GM18511 (cell line): ENCODE measurements at regions not wholly inside any gene's neighbourhood (a gene's known extent, or its start where the extent isn't known, plus 50 kb on each side); places are given as distances from the start of the nearest gene placed in this dataset.

ENCODE experiments used
- ATAC-seq: cut with Tn5 transposase; IDR thresholded peaks from one replicate; pipeline ENCODE4 v1.9.1; 2021; ENCODE audit warnings: mild to moderate bottlenecking, moderate library complexity; ENCODE audit not compliant: unreplicated experiment

DNA sequence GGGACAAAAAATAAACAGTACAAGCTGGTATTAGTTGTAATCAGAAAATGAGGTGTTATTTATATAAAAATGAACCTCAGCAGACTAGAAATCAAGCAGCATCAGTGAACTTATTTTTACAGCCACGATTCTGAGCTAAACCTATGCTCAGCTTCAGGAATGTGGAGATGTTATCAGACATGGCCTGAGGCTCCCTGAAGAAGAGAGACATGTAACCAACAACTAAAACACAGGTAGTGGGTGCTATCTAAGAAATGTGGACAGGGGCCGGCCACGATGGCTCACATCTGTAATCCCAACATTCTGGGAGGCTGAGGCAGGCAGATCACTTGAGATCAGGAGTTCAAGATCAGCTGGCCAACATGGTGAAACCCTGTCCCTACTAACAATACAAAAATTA, 534.3 kb downstream of the VRK1 start:
- ATAC-seq, result no peak

GRCh38 chr14:97336179-97336578, 539.0 kb downstream of the VRK1 start:
- ATAC-seq, result no peak

- no peak for ATAC-seq
These were observed 539.6 kb downstream of the VRK1 start for GRCh38 chr14:97336816-97337215.

DNA sequence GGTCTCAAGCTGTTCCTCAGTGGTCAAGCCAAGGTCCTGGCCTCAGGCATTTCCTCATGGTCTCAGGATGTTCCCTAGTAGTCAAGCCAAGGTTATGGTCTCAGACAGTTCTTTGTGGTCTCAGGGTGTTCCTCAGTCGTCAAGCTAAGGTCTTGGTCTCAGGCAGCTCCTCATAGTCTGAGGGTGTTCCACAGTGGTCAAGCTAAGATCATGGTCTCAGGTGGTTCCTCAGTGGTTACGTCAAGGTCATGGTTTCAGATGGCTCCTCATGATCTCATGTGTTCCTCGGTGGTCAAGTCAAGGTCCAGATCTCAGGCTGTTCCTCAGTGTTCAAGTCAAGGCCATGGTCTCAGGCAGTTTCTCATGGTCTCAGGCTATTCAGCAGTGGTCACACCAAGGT, 540.1 kb downstream of the VRK1 start:
- ATAC-seq, result no peak

DNA sequence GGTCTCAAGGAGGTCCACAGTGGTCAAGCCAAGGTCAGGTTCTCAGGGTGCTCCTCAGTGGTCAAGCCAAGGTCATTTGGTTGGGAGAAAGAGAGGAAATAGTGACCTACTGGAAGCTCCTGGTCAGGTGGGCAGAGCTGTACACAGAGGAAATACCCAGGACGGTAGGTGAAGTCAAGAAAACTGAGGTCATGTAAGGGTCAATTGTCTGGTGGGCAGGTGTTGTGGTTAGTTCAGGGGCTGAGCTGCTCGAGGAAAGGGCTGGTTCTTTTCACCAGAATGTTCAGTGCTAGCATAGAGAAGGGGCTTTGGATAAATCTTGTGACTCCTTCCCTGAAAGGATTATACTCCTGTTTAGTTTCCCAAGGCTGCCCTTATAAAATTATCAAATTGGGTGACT, 540.5 kb downstream of the VRK1 start:
- ATAC-seq, result no peak

DNA sequence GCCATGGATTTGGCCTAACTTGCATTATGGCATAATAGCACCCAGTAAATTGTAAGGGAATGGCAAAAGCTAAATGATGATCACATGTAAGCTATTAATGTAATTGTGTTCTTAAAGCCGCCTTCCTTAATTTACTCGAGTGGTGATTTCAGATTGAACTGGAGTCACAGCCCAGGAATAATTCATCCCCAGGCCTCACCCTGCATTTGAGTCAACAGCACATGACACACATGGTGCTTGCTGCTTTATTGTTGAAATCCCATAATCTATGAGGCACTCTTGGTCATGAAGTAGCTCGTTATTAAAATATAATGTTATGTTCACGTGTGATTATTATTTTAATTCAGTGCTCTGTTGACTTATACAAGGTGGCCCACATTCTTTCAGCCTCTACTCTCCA, 547.5 kb downstream of the VRK1 start:
- ATAC-seq, result no peak

GRCh38 chr14:97346675-97347074, 549.5 kb downstream of the VRK1 start:
- ATAC-seq, result no peak

- ATAC-seq, result no peak
These were observed 552.3 kb downstream of the VRK1 start for GRCh38 chr14:97349463-97349862.

DNA sequence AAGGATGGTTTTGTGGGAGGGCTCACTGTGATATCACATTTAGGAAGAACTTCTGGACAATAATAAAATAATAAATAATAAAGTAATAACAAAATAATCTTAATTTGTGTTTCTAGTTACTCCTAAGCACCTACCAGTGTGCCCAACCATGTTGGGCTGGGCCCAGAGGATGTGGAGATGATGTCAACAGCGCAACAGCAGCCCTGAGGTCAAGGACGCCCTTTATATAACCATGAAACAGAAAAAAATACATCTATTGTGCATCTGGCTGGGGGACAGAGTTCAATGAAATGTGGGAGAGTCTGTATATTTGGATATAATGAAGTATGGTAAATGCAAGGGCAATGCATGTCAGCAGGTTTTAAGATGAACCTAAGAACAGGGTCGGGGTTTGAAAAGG, 552.8 kb downstream of the VRK1 start:
- no peak for ATAC-seq

- ATAC-seq, result no peak
These were observed 553.2 kb downstream of the VRK1 start for GRCh38 chr14:97350415-97350814.

DNA sequence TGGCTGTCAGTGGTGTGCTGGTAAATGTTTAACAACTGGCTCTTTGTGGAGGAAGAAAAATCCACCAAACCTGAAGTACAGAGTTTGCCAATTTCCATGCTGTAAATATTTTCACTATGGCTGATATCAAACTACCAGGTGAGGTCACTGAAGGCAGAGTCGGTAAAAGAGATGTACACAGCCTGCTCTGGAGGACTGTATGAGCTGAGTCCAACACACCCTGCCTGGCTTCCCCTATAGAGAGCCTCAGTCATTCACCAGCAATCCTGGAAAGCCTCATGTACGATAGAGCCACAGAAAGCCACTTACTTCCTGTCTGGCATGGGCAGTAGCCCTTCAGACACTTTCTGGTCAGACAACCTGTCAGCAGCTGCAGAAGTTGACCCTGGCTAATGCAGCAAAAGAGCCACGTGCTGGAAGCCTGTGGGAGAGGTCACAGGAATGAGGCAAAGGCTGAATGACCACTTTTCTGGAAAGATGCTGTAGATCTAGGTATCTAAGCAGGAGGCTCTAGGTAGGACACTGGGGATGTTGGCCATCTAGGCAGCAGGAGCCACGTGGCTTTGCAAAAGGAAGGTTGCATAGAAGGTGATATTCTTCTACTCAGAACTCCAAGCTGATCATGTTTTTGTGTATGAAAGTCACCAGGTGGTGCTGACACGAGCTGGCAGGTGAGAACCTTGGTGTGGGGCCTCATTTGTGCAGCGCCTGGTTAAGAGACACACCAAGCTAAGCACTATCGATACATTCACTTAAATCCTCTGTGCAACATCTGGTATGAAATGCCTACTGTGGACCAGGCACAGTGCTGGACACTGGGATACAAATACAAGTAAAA, 553.9 kb downstream of the VRK1 start:
- ATAC-seq, result no peak

DNA sequence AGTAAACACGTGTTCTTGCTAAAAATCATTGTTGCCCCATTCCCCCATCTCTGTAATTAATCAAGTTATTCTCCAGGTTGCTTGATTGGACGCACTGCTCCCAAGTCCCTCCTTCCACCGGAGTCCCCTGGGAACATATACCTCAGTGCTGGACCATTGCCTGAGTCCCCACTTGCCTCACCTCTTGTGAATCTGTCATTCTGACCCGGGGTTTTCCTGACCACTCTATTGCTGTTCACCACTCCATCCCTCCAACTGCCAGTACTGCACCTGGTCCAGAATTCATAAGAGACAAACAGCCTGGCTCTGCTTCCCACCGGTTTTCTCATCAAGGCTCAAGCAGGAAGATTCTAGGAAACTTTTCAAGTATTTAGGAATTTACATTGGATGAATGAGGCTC, 555.9 kb downstream of the VRK1 start:
- no peak for ATAC-seq

- no peak for ATAC-seq
These were observed 557.0 kb downstream of the VRK1 start for GRCh38 chr14:97354119-97354722.

- no peak for ATAC-seq
These were observed 562.2 kb downstream of the VRK1 start for GRCh38 chr14:97359341-97359740.

- ATAC-seq, result no peak
These were observed 564.0 kb downstream of the VRK1 start for GRCh38 chr14:97361181-97361580.

DNA sequence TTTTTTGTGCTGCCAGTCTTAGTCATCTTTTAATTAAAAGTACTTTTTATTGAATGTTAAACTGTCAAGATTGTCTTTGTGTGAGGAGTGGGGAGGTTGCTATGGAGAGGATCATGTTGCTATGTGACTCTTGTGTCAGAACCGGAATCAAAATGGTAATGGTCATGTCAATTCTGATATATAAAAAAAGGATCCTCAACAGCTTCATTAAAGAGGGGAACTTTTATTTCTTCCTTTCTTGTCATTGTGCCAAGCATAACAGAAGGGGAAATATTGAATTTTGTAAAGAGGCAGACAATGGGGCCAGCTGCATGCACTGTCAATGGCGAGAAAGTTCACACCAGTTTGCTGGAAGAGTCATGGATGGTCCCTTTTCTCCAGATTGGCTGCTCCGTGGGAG, 564.8 kb downstream of the VRK1 start:
- no peak for ATAC-seq

GRCh38 chr14:97366400-97366799, 569.2 kb downstream of the VRK1 start:
- ATAC-seq, result no peak

- no peak for ATAC-seq
These were observed 570.1 kb downstream of the VRK1 start for GRCh38 chr14:97367278-97367677.

- no peak for ATAC-seq
These were observed 570.9 kb downstream of the VRK1 start for GRCh38 chr14:97368049-97368448.

- no peak for ATAC-seq
These were observed 571.9 kb downstream of the VRK1 start for GRCh38 chr14:97368900-97369564.

- ATAC-seq, result no peak
These were observed 572.7 kb downstream of the VRK1 start for GRCh38 chr14:97369901-97370300.

- ATAC-seq, result no peak
These were observed 579.1 kb downstream of the VRK1 start for GRCh38 chr14:97376310-97376709.
